ENCODE measurements at regions not wholly inside any gene's neighbourhood (a gene's known extent, or its start where the extent isn't known, plus 50 kb on each side); places are given as distances from the start of the nearest gene placed in this dataset.
"Not testable (repeated sequence)": the region's sequence is repeated elsewhere in the genome, so short reads cannot be mapped to it uniquely, and the experiment has no call there.

DNA sequence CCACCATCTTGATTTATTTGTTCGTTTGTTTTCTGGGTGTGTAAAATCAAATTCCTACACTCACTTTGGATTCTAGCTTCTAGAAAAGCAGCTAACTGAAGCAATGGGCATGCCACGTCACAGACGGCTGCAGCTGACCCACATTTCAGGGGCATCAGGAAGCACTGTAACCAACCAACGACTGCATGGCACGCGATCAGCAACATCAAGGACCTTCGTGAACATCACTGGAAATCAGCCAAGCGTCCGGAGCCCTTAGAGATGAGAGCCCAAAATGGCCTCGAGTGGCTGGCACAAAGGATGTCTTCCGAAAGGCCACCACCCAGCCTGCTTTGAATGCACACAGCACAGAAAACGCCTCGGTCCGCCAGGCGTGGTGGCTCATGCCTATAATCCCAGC is 191.1 kb downstream of the OLFM1 start:
- no peak for DNase-seq

DNA sequence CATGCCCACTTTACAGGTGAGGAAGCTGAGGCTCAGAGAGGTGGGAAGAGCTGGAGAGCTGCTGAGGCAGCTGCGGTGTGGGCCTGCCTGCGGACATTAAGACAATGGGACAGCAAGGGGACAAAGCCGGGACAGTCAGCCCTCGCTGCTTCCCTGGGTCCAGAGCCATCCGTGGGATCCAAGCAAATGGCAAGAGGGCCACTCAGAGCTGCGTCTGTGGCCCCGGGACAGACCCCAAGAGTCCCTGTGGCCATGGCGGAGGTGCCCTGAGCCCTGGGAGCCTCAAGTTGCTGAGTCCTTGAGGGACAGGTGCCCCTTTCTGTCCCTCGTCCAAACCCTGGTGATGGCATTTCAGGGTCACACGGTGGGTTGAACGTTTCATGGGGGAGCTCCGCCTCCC is 191.9 kb downstream of the OLFM1 start:
- no peak for DNase-seq

DNA sequence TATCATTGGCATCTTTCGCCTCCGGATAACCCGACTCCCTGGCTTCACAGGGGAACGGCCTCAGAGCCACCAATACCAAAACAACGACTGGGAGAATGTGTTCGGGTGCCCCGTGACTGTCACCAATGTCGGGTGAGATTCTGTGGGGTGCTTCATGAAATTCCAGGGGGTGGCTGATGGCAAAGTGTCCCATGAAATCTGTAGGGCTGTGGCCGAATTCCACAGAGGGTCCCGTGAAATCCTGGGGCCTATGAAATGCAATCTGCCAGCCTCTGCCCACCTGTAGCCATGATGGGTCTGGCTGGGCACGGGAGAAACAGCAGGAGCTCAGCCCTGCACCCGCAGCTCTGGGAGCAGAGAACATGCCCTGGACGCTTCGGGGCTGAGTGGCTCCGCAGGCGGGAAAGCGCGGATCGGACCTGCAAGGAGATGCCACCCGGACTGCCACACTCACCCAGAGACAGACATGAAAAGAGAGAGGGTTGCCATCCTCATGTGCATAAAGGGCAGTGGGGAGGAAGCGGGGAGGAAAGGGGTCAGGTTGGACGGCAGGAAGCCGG is 192.4 kb downstream of the OLFM1 start:
- no peak for DNase-seq

DNA sequence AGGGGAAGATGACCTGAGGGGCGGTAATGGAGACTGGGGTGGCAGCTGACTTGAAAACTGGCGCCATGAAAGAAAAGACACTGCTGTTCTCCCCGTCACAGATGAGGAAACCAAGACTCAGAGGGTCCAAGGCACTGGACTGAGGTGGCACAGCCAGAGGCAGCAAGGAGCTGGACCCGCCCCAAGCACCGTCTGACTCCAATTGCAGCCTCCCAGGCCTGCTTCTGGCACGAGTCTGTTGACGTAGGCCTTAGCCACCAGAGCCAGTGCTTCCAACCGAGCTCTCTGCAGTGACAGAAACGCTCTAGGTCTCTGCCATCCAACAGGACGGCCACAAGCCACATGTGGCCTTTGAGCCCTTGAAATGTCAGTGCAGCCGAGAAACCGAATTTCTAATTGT is 193.2 kb downstream of the OLFM1 start:
- DNase-seq = no peak

DNA sequence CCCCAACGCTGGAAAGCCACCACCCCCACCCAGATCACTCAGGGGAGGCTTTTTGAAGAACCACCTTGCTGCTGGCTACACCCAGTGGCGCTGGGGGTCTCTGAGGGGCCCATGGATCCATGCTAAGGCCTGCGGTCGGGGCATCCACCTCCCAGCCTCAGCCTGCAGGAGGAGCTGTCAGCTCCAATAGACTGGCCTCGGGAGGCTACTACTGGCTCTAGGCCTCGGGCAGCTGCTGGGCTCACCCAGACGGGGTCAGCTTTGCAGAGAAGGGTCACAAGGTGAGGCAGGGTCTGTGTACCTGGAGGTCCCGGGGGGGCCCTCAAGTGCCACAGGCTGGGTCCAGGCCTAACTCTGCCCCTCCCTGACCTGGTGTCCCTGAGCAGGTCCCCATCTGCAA is 193.7 kb downstream of the OLFM1 start:
- no peak for DNase-seq

DNA sequence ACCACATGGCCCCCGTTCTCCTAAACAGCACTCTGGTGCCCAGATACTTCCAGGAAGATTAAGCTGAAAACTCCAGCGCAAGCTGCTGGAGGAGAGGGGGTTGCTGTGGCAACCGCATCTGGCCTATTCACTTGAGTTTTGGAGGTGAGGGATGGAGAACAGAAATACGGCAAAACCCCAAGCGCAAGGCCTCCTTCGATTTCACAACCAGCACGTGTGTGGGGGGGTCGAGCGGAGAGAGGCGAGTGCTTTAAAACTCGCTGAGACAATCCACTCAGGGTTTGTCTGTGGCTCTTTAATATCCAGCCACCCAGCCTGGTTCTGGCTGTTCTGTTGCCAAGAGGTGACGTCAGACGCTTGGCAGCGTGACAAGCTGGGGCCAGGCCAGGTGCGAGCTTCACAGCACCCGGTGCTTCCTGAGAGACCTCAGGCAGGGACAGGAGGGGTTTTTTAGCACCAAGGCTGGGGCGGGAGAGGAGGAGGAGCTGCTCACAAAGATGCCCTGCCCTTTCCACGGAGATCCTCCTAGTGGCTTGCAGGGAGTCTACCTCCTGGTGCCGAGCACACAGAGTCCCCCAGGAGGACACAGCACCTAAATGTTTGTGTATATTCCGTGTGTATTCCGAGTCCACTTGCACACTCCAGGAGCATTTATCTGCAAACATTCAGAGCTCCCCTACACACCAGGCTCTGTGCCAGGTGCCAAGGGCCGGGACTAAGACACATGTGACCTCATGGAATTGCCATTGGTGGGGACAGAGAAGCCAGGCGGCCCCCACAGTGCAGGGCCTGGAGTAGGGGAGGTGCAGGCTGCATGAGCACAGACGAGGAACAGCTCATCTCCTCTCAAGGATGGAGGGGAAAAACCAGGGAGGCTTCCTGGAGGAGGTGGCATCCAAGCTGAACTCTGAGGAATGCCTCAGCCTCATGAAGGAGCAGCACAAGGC is 194.6 kb downstream of the OLFM1 start:
- no peak for DNase-seq

DNA sequence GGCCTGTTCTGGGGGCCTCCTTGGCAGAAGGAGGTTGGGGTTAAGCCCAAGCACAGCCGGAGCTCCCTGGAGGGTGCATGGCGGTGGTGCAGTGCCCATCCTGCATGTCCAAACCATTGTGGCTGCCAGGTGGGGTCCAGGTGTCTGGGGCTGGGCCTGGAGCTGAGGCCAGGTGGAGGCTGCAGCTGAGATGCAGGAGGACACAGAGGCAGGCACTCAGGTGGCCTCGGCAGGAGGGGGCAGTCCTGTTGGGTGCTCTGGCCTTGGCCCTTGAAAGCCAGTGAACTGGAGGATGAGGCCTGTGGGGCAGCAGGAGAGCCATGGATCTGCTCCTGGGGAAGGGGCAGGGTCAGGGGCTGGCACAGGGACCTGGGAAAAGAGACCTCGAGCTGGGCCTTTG is 195.3 kb downstream of the OLFM1 start:
- no peak for DNase-seq

DNA sequence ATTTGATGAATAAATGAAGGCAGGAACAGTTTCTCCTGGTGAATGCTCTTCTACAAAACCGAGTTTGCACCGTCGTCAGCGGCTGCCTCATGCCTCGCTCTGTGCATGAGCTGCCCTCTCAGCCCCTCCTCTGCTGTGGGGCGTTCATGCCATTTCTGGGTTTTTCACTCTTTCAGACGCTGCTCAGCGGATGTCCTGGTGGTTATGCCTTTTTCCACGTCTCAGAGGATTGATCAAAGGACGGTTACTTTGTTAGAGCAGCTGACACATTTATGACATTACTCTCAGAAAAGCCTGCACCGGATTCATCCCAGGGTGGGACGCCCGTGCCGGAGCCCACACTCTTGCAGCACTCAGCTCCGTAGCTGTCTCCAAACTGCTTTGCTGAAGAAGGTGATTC is 195.9 kb upstream of the PPP1R26 start:
- DNase-seq = no peak

DNA sequence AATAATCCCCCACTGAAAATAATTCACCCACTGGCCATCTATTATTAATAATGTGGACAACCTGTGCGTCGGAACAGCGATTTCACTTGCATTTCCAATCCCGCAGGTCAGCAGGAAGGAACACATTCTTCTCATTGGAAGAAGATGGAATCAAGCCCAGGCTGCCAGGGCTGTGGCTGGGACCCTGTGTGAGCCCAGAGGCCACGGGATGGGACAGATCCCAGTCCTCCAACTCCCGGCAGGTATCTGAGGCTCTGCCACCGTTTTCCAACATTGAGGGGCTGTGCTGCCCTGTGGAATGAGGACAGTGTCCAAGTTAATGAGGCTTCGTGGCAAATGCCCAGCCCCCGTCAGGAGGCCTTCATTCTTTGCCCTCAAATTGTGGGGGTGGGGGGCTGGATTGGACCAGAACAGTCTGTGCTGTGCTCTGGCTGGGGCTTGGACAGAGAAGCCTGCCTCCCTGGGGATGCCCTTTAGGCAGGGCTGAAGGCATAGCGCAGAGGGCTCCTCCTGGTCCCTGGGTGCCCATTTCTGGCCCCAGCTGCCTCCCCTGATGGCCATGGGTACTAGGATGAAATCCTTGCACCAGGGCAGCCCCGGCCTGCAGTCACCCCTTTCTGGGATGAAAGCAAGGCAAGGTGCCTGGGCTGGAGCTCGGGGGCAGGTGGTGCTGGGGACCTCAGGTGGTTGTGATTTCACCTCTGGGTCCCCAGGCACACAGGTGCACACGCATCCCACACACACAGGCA is 195.0 kb upstream of the PPP1R26 start:
- no peak for DNase-seq

DNA sequence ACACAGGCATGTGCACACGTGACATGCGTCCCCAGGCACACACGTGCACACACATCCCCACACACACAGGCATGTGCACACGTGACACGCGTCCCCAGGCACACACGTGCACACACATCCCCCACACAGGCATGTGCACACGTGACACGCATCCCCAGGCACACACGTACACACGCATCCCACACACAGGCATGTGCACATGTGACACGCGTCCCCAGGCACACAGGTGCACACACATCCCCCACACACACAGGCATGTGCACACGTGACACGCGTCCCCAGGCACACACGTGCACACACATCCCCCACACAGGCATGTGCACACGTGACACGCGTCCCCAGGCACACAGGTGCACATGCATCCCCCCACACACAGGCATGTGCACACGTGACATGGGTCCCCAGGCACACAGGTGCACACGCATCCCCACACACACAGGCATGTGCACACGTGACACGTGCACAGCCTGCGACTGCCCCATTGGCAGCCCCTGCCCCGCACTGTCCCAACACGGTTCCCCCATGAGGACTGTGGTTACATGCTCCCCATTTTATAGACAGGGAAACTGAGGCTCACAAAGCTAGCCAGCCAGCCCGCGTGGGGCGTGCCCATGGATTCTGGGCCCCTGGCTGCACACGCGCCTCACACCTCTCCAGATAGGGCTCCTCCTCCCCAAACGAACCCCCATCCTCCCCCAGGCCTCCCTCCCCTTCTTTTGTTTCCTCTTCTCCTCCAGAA is 193.2 kb upstream of the PPP1R26 start:
- DNase-seq = not testable (repeated sequence)

DNA sequence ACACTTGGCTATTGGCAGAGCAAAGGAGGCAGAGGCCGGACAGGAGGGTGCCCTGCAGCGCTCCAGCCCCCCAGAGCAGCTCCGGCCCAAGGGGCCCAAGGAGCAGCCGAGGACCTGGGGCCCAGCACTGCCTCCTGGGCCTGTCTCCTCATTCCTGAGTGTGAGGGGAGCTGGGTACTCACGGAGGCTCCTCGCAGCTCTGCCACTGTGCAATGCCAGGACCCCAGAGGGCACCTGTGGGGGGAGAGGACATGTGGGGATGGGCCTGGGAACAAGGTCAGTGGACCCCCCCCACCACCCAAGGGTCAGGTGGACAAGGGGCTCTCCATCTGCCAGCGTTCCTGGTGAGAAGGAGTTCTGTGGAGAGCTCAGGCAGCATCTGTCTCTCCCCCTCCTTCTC is 192.6 kb upstream of the PPP1R26 start:
- no peak for DNase-seq

DNA sequence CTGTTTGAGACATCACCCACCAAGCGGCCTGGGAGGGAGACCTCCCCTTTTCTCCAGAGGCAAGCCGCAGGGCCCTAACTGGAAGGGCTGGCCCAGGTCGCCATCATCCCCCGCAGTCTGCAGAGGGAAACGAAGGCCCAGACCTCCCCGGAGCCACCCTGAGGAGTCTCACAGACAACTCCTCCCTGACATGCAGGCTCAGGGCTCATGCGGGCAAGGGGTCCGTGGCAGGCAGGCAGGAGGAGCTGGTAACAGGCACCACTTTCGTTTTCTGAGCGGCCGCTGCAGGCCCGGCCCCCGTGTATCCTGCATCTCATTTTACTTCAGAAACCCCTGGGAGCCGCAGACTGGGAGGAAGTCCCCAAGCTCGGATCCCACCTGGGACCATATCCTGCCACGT is 192.0 kb upstream of the PPP1R26 start:
- DNase-seq = no peak

DNA sequence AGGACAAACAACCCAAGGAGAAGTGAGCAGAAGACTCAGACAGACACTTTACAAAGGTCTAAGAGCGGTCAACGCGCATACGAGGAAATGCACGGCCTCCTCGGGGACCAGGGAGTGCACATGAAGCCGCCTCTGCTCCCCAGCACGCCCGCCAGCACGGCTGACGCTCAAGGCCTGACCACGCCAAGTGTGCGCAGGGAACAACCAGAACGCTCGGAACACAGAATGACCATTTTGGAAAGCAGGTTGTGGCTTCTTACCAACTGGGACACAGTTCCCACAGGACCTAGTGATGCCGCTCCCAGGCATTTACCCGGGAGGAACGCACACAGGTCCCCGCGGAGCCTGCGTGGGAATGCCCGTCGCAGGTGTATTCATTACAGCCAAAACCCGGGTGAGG is 191.5 kb upstream of the PPP1R26 start:
- no peak for DNase-seq

DNA sequence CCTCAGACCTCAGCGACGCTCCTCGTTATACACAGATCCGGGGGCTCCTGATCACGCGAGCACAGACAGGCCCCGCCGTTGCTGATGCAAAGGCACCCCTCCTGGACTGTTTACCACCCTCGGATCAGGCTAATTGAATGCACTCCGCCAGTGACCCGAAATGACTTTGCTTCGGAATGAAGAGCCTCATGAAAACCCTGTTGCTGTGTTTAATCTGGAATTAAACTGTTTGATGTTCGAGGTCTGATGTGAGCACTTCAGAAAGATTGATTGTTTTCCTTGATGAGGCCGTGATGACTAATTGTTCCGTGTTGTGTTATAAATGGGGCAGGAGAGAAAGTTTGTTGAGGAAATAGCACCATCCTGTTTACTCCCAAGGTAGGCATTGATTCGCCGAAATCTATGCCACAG is 190.5 kb upstream of the PPP1R26 start:
- DNase-seq = no peak

DNA sequence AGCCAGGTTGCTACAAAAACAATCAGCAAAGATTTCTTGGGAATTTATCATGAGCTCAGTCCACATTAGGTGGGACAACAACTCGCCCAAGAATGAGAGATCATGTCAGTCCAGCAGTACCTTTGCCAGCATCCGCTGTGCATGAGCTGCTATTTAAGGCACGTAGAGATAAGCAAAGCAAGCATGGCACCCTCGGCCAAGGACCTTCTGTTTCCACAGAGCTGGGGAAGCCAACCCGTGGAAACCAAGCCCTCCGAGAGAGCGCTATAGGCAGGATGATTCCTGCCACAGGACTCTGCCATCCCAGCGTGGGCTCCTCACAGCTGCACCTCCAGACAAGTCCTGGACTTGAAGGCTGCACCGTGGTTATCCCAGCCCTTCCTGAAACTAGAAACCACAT is 189.5 kb upstream of the PPP1R26 start:
- no peak for DNase-seq

DNA sequence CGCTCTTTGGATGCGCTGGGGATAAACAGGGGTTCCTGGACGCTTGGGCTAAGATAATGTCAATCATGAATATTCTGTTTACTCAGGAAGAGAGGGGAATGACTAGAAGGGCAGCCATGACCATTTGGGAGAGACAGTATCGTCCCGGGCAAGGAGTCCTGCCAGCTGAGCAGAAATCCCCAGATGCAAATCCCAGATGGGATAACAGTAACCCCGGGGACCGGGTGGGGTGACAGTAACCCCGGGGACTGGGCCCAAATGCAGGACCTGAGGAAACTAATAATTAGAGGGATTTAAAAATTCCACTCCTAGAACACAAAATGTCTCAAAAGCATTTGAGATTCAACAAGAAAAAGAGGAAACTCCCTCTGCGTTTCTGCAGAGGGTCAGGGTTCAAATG is 189.0 kb upstream of the PPP1R26 start:
- no peak for DNase-seq

DNA sequence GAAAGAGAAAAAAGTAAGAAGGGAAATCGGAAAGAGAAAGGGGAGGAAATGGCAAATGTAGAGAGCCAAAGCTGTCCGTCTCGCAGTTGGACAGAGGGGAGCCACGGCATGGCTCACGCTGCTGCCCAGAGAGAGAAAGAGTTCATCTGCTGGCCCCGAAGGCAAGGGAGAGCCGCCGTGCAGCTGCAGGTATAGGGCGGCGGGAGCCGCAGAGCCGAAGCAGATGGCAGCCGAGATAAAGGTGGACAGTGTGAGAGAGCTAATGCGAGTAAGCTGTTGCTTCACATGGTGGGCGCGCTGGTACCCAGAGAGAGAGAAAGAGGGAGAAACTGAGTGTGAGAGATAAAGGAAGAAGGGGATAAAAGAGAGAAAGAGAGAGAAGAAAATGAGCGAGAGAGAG is 188.4 kb upstream of the PPP1R26 start:
- DNase-seq = no peak

DNA sequence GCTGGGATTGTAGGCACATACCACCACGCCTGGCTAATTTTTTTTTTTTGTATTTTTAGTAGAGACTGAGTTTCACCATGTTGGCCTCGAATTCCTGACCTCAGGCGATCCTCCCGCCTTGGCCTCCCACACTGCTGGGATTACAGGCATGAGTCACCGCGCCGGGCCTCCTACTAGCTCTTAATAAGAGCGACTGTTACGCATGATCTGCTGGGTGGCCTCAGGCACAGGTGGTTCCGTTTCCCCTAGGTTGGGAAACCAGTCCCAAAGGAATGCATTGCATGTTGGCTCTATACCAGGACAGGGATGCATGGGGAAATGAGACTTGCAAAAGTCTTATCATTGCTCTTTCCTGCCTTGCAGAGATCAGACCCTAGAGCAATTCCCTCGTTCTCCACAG is 184.7 kb upstream of the PPP1R26 start:
- no peak for DNase-seq

DNA sequence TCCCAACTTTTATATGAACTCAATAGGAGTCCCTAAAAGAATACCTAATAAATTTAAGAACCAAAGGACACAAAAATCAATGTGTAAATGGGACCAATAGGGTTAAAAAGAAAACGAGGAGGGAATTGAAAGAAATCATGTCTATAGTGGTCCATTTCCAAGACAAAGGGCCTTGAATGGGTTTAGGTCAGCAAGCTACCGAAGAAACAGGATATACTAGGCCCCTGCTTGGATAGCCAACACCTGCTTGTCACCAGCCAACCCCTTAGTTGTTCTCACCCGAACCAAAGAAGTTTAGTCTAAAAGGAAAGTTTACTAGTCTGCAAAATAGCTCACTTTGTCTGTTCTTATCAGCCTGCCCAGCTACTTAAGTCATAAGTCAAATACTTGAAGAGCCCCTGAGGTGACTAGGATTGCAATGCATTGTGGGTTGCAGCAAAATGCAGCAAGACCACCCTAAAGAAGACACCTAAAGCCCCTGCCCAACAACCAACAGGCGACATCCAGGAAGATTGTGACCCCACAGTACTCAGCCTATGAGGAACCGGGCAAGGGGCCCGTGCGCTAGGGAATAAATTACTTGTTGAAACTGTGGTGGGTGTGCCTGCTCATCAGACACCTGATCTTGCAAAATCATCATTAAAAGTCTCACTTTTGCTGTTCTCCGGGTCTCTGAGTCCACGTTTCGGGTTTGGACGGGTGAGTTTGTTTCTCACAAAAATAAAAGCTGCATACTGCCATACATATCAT is 183.9 kb upstream of the PPP1R26 start:
- DNase-seq = no peak

DNA sequence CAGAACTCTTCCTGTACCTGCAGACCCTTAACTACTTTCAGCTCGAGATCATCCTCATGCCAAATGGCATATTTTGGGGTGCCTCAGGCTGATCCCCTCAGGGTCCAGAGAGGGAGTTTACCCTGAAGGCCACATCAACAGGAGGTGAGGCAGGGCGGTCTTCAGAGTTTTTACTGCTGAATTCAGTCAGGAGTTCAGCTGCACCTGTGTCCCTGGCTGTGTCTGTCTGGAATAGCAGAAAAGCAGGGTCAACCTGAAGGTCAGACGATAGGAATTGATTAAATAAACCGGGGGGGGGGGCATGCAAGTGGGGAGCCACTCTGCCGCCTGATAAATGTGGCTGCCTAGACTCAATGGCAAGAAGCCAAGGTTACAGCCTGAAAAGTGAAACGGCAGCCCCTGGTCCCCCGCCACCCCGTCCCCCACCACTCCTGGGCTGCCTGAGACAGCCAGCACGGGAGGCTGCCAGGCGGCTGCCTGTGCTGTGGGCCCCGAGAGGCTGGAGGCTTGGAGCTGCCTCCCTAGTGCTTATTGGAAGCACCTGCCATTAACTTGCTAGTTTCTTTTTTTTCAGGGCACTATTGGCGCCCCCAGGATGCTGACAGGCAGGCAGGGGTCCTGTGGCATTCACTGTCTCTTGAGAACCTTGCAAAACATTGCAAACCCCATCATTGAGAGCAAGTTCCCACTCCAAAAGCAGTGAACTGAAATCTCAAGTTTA is 182.7 kb upstream of the PPP1R26 start:
- DNase-seq = no peak

DNA sequence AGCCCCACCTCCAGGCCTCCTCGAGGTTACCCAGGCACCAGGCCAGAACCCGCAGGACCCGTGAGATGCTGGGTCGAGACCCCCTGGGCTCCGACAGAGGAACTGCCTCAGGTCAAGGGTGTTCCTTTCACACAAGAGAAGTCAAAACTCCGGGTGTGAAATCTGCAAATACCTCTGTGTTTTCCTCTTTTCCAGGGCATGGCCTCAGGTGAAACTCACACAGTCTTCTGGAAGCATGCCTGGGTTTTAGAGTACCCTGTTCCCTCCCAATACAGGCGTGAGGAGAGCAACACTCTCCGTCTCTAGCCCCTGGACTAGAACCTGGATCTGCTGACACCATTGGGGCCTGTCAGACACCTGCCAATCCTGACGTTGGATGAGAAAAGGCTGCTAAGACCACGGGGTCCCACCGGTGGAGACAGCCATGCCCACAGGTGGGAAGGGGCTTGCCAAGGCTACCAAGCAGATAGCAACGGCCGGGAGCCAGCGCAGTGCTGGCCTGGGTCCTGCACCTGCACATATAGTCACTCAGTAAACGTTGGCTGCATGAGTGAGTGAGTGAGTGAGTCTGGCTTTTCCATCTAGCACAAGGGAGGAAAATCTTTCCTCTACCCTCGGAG is 182.0 kb upstream of the PPP1R26 start:
- no peak for DNase-seq

Measured in CD4-positive, alpha-beta T cell treated with Interleukin-15 for 1 hour (primary cell).